ENCODE measurements at regions not wholly inside any gene's neighbourhood (a gene's known extent, or its start where the extent isn't known, plus 50 kb on each side); places are given as distances from the start of the nearest gene placed in this dataset.

DNA sequence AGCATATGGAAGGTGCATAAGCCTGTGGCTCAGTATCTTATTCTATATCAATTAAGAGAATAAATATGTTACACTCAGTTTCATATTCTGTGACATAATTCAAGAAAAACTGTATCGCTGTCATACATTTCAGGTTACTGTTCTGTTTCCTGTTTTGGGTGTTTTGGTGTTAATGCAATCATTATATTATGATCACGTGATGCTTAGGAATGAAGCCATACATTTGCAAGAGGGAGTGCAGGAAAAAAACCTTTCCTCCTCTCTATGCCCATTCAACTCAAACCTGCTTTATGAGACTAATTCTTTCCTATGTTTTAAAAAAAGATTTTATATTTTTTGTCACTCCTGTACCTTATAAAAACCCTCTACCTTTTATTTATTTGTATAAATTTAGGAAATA is 120.8 kb upstream of the DDX18 start:
- H3K4me1 ChIP-seq (ENCODE audit: low read length), result no peaks in the 10 kb centered on the region
- no peak overlapping the region for H3K4me2 ChIP-seq (ENCODE audit: low read depth, low read length, poor library complexity, severe bottlenecking)
- H3K9me3 ChIP-seq (ENCODE audit: low read length), result no peaks in the 10 kb centered on the region
- no peak for DNase-seq
- no peaks in the 10 kb centered on the region for H3K9me2 ChIP-seq (replicated peaks; ENCODE audit: insufficient read depth, low read length)
- no peak overlapping the region for H3K4me3 ChIP-seq (ENCODE audit: low read length)
- no peaks in the 10 kb centered on the region for H4K20me1 ChIP-seq (ENCODE audit: insufficient read depth, low read depth, low read length)
- H3K36me3 ChIP-seq (ENCODE audit: insufficient read depth, low read length), result no peaks in the 10 kb centered on the region
- H3K27ac ChIP-seq (ENCODE audit: low read length), result no peak overlapping the region
- H3K27me3 ChIP-seq (ENCODE audit: low read length), result no peaks in the 10 kb centered on the region
- no peak overlapping the region for H2AFZ ChIP-seq (ENCODE audit: low read length)
- no peak overlapping the region for H3K9ac ChIP-seq (ENCODE audit: low read length)
- no peaks in the 10 kb centered on the region for H3K79me2 ChIP-seq (ENCODE audit: low read length)

DNA sequence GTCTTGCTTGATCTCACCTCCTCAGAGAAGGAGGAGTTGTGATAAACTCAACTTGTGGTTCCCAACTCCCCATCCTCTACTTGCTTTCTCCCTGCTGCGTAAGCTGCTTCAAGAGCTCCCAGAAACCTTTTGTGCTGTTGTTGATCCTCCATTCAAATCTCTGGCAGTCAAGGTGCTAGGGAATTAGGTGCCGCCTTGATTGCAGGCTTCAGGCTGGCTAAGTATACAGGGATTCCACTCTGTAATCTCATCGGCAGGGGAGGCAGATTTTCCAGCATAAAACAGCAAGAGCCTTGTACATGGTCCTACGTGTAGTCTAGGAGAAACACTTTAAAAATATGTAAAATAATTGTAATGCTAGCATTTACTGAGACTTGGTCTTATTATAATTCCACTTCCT is 116.2 kb upstream of the DDX18 start:
- Histone ChIP-seq H3K79me2 (ENCODE audit: low read length) (no peaks in the 10 kb centered on the region), H3K27me3 (ENCODE audit: low read length) (no peaks in the 10 kb centered on the region), H4K20me1 (ENCODE audit: insufficient read depth, low read depth, low read length) (no peaks in the 10 kb centered on the region), H3K27ac (ENCODE audit: low read length) (no peak overlapping the region), H3K4me2 (ENCODE audit: low read depth, low read length, poor library complexity, severe bottlenecking) (no peak overlapping the region), H2AFZ (ENCODE audit: low read length) (no peak overlapping the region), H3K9me2 (replicated peaks; ENCODE audit: insufficient read depth, low read length) (no peaks in the 10 kb centered on the region), H3K4me3 (ENCODE audit: low read length) (no peak overlapping the region), H3K9me3 (ENCODE audit: low read length) (no peaks in the 10 kb centered on the region), H3K4me1 (ENCODE audit: low read length) (no peaks in the 10 kb centered on the region), H3K9ac (ENCODE audit: low read length) (no peak overlapping the region), H3K36me3 (ENCODE audit: insufficient read depth, low read length) (no peaks in the 10 kb centered on the region)
- DNase-seq, result no peak

DNA sequence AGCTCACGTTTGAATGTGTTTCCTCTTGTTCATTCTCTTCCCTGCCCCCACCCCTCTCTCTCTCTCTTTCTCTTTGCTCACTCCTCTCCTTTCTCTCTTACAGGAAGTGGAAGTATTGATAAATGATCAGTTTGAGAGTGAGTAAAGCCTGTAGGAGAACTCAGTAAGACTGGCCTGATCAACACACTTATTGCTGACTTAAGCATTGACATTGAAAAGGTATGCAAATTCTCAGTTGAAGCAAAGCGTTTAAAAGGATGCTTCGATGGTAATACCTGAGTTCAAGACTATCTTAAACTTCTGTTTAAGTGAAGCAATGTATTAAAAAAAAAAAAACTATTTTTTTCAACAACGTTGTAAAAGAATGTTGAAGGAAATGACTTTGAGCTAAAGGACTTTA is 115.7 kb upstream of the DDX18 start:
- H3K36me3 ChIP-seq (ENCODE audit: insufficient read depth, low read length), result no peaks in the 10 kb centered on the region
- no peak overlapping the region for H3K27ac ChIP-seq (ENCODE audit: low read length)
- no peaks in the 10 kb centered on the region for H3K9me2 ChIP-seq (replicated peaks; ENCODE audit: insufficient read depth, low read length)
- H2AFZ ChIP-seq (ENCODE audit: low read length), result no peak overlapping the region
- H3K9me3 ChIP-seq (ENCODE audit: low read length), result no peaks in the 10 kb centered on the region
- no peak overlapping the region for H3K4me2 ChIP-seq (ENCODE audit: low read depth, low read length, poor library complexity, severe bottlenecking)
- H3K9ac ChIP-seq (ENCODE audit: low read length), result no peak overlapping the region
- no peaks in the 10 kb centered on the region for H3K4me1 ChIP-seq (ENCODE audit: low read length)
- no peaks in the 10 kb centered on the region for H4K20me1 ChIP-seq (ENCODE audit: insufficient read depth, low read depth, low read length)
- DNase-seq, result no peak
- H3K27me3 ChIP-seq (ENCODE audit: low read length), result no peaks in the 10 kb centered on the region
- H3K79me2 ChIP-seq (ENCODE audit: low read length), result no peaks in the 10 kb centered on the region
- H3K4me3 ChIP-seq (ENCODE audit: low read length), result no peak overlapping the region

DNA sequence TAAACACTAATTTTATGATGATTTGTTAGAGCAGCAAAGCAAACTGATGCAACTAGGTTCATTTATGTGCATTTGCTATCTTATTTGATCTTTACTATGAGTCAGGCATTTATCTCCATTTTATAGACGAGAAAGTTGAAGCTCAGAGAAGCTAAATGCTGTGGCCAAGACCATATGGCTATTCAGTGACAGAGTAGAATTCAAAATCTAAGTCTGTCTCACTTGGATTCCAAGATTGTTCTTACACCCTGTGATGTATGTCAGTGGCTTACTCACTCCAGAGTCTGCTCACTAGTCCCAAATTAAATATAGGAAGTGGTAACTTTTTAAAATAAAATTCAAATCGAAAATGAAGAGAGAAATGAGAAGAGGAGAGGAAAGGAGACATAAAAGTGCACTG is 114.0 kb upstream of the DDX18 start:
- Histone ChIP-seq H3K4me1 (ENCODE audit: low read length) (no peaks in the 10 kb centered on the region), H3K27me3 (ENCODE audit: low read length) (no peaks in the 10 kb centered on the region), H3K4me2 (ENCODE audit: low read depth, low read length, poor library complexity, severe bottlenecking) (no peak overlapping the region), H2AFZ (ENCODE audit: low read length) (no peak overlapping the region), H3K36me3 (ENCODE audit: insufficient read depth, low read length) (no peaks in the 10 kb centered on the region), H3K9ac (ENCODE audit: low read length) (no peak overlapping the region), H3K79me2 (ENCODE audit: low read length) (no peaks in the 10 kb centered on the region), H3K9me3 (ENCODE audit: low read length) (no peaks in the 10 kb centered on the region), H3K27ac (ENCODE audit: low read length) (no peak overlapping the region), H4K20me1 (ENCODE audit: insufficient read depth, low read depth, low read length) (no peaks in the 10 kb centered on the region), H3K4me3 (ENCODE audit: low read length) (no peak overlapping the region), H3K9me2 (replicated peaks; ENCODE audit: insufficient read depth, low read length) (no peaks in the 10 kb centered on the region)
- DNase-seq, result no peak

DNA sequence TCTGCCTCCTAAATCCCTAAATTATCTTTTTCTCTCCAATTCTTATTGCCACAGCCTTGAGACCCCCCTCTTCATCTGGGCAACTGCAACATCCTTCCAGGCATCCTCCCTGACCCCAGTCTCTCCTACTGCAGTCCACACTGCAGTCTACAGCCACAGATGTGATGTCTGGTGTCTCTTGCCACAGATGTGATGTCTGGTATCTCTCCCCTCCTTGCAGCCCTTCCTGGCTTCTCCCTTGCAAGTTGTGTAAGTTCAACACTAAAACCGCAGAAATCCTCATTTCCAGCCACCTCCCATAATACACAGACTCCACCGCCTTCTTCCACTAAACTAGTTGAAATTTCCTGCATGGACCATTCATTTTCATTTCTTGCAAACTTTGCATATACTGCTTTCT is 113.1 kb upstream of the DDX18 start:
- Histone ChIP-seq H3K36me3 (ENCODE audit: insufficient read depth, low read length) (no peaks in the 10 kb centered on the region), H4K20me1 (ENCODE audit: insufficient read depth, low read depth, low read length) (no peaks in the 10 kb centered on the region), H3K9ac (ENCODE audit: low read length) (no peak overlapping the region), H3K27ac (ENCODE audit: low read length) (no peak overlapping the region), H3K9me2 (replicated peaks; ENCODE audit: insufficient read depth, low read length) (no peaks in the 10 kb centered on the region), H3K4me3 (ENCODE audit: low read length) (no peak overlapping the region), H3K4me2 (ENCODE audit: low read depth, low read length, poor library complexity, severe bottlenecking) (no peak overlapping the region), H3K4me1 (ENCODE audit: low read length) (no peaks in the 10 kb centered on the region), H2AFZ (ENCODE audit: low read length) (no peak overlapping the region), H3K79me2 (ENCODE audit: low read length) (no peaks in the 10 kb centered on the region), H3K9me3 (ENCODE audit: low read length) (no peaks in the 10 kb centered on the region), H3K27me3 (ENCODE audit: low read length) (no peaks in the 10 kb centered on the region)
- DNase-seq, result no peak

DNA sequence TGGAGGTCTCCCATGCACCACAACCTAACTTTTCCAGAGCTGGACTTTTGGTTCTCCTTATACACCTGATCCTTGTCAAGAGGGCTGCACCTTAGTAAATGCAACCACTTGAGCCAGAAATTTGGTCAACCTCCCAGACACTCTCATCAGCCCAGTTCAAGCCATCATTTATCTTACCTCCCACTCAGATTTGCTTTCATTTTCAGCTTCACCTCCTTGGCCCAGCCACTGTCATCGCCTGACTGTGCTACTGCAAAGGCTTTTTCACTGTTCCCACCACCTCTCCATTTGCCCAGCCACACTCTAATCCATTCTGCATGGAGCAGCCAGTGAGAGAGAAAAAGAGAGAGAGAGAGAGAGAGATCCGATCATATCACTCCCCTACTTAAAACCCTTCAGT is 112.4 kb upstream of the DDX18 start:
- Histone ChIP-seq H3K79me2 (ENCODE audit: low read length) (no peaks in the 10 kb centered on the region), H3K36me3 (ENCODE audit: insufficient read depth, low read length) (no peaks in the 10 kb centered on the region), H3K9me3 (ENCODE audit: low read length) (no peaks in the 10 kb centered on the region), H3K27ac (ENCODE audit: low read length) (no peak overlapping the region), H3K27me3 (ENCODE audit: low read length) (no peaks in the 10 kb centered on the region), H3K9ac (ENCODE audit: low read length) (no peak overlapping the region), H3K9me2 (replicated peaks; ENCODE audit: insufficient read depth, low read length) (no peaks in the 10 kb centered on the region), H3K4me3 (ENCODE audit: low read length) (no peak overlapping the region), H3K4me1 (ENCODE audit: low read length) (no peaks in the 10 kb centered on the region), H4K20me1 (ENCODE audit: insufficient read depth, low read depth, low read length) (no peaks in the 10 kb centered on the region), H3K4me2 (ENCODE audit: low read depth, low read length, poor library complexity, severe bottlenecking) (no peak overlapping the region), H2AFZ (ENCODE audit: low read length) (no peak overlapping the region)
- no peak for DNase-seq

DNA sequence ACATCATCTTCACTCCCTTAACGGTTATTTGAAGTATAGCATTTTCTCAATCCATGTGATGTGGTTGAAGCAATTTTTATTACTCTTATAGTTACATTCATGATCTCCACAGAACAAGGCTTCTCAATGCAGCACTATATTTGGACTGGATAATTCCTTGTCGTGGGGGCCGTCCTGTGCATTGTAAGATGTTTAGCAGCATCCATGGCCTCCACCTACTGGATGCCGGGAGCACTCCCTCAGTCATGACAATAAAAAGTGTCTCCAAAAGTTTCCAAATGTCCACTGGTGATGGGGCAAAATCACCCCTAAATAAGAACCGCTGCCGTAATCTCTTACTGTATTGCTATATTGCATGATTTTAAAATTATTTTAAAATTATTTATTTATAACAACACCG is 110.6 kb upstream of the DDX18 start:
- H4K20me1 ChIP-seq (ENCODE audit: insufficient read depth, low read depth, low read length), result no peaks in the 10 kb centered on the region

DNA sequence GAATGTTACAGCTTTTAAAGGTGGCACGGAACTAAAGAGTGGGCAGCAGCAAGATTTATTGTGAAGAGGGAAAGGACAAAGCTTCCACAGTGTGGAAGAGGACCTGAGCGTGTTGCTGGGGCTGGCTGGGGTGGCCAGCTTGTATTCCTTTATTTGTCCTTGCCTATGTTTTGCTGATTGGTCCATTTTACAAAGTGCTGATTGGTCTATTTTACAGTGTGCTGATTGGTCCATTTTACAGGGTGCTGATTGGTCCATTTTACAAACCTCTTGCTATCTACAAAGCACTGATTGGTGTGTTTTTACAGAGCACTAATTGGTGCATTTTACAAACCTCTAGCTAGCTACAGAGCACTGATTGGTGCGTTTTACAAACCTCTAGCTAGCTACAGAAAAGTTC is 109.7 kb upstream of the DDX18 start:
- Histone ChIP-seq H3K4me3 (ENCODE audit: low read length) (no peak overlapping the region), H3K9me2 (replicated peaks; ENCODE audit: insufficient read depth, low read length) (no peaks in the 10 kb centered on the region), H3K79me2 (ENCODE audit: low read length) (no peaks in the 10 kb centered on the region), H3K9ac (ENCODE audit: low read length) (no peak overlapping the region), H3K27ac (ENCODE audit: low read length) (no peak overlapping the region), H3K9me3 (ENCODE audit: low read length) (no peaks in the 10 kb centered on the region), H3K4me2 (ENCODE audit: low read depth, low read length, poor library complexity, severe bottlenecking) (no peak overlapping the region), H4K20me1 (ENCODE audit: insufficient read depth, low read depth, low read length) (no peaks in the 10 kb centered on the region), H3K36me3 (ENCODE audit: insufficient read depth, low read length) (no peaks in the 10 kb centered on the region), H3K4me1 (ENCODE audit: low read length) (no peaks in the 10 kb centered on the region), H3K27me3 (ENCODE audit: low read length) (no peaks in the 10 kb centered on the region), H2AFZ (ENCODE audit: low read length) (no peak overlapping the region)
- DNase-seq, result no peak

More for the DNA sequence above, 110.6 kb upstream of the DDX18 start:
- DNase-seq, result no peak
- Histone ChIP-seq H3K9me2 (replicated peaks; ENCODE audit: insufficient read depth, low read length) (no peaks in the 10 kb centered on the region), H3K9ac (ENCODE audit: low read length) (no peak overlapping the region), H3K27me3 (ENCODE audit: low read length) (no peaks in the 10 kb centered on the region), H3K36me3 (ENCODE audit: insufficient read depth, low read length) (no peaks in the 10 kb centered on the region), H2AFZ (ENCODE audit: low read length) (no peak overlapping the region), H3K27ac (ENCODE audit: low read length) (no peak overlapping the region), H3K79me2 (ENCODE audit: low read length) (no peaks in the 10 kb centered on the region), H3K9me3 (ENCODE audit: low read length) (no peaks in the 10 kb centered on the region), H3K4me1 (ENCODE audit: low read length) (no peaks in the 10 kb centered on the region), H3K4me2 (ENCODE audit: low read depth, low read length, poor library complexity, severe bottlenecking) (no peak overlapping the region), H3K4me3 (ENCODE audit: low read length) (no peak overlapping the region)

DNA sequence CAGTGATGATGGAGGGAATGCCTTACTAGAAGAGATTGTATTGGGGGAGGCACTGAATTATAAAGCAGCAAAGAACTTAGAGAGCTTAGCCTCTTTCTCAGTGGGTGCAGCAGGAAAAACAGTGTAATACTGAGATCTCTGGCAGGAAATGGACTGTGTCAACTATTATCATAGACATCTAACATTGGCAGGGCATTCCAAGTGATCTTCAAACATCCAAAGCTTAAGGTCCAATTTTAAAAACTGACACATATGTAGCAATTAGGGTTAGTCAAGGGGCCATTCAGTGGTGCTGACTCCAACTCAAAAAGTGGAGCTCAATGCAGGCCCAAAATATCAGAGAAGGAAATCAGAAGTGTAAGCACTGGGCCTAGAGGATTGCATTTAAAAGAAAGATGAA is 106.6 kb upstream of the DDX18 start:
- DNase-seq, result no peak
- H2AFZ ChIP-seq (ENCODE audit: low read length), result no peak overlapping the region
- no peaks in the 10 kb centered on the region for H4K20me1 ChIP-seq (ENCODE audit: insufficient read depth, low read depth, low read length)
- no peak overlapping the region for H3K9ac ChIP-seq (ENCODE audit: low read length)
- H3K4me2 ChIP-seq (ENCODE audit: low read depth, low read length, poor library complexity, severe bottlenecking), result no peak overlapping the region
- no peaks in the 10 kb centered on the region for H3K9me2 ChIP-seq (replicated peaks; ENCODE audit: insufficient read depth, low read length)
- no peak overlapping the region for H3K4me3 ChIP-seq (ENCODE audit: low read length)
- H3K79me2 ChIP-seq (ENCODE audit: low read length), result no peaks in the 10 kb centered on the region
- H3K9me3 ChIP-seq (ENCODE audit: low read length), result no peaks in the 10 kb centered on the region
- no peaks in the 10 kb centered on the region for H3K4me1 ChIP-seq (ENCODE audit: low read length)
- no peaks in the 10 kb centered on the region for H3K36me3 ChIP-seq (ENCODE audit: insufficient read depth, low read length)
- H3K27me3 ChIP-seq (ENCODE audit: low read length), result no peaks in the 10 kb centered on the region
- no peak overlapping the region for H3K27ac ChIP-seq (ENCODE audit: low read length)

All from Karpas-422 (cell line).